ENCODE measurements at regions not wholly inside any gene's neighbourhood (a gene's known extent, or its start where the extent isn't known, plus 50 kb on each side); places are given as distances from the start of the nearest gene placed in this dataset.
A peak's percentile ranks its signal among the peaks of the same experiment; 100 is the strongest.
"Not testable (repeated sequence)": the region's sequence is repeated elsewhere in the genome, so short reads cannot be mapped to it uniquely, and the experiment has no call there.

DNA sequence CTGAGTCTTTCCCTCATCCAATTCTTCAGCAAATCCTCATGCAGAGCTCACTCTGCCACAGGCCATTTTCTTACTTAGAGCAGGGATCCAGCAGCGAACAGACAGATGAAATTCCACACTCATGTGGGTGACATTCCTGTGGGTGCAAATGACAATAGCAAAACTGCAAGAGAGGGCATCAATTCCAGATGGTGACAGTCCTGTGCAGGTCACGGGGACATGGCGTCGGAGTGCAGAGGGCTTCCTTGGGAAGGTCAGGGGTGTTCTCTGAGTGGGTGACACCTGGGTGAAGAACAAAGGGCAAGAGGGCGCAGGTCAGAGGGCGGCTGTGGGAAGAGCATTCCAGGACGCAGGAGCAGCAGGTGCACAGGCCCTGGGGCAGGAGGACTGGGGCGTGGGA lies 500.0 kb downstream of the PREX1 start:
- ATAC-seq; intact Hi-C loops (cut with DNase I): not testable (repeated sequence)

DNA sequence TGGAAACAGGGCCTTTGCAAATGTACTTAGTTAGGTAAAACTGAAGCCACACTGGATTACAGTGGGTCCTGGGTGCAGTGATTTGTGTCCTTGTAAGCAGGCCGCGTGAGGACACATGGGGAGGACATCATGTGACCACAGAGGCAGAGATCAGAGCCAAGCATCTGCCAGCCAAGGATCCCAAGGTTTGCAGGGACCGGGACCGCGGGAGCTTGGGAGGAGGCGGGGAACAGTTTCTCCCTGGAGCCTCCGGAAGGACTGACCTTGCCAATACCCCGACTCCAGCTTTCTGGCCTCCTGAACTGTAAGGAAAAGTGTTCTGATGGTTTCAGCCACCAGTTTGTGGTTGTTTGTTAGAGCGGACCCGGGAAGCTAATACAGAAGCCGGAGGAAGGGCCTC lies 500.9 kb downstream of the PREX1 start:
- intact Hi-C loops (cut with DNase I), result no loop called here
- DNase-seq (no peak), ATAC-seq (peak; percentile 47 to 78)

More for the DNA sequence above, 500.0 kb downstream of the PREX1 start:
- DNase-seq, result not testable (repeated sequence)

DNA sequence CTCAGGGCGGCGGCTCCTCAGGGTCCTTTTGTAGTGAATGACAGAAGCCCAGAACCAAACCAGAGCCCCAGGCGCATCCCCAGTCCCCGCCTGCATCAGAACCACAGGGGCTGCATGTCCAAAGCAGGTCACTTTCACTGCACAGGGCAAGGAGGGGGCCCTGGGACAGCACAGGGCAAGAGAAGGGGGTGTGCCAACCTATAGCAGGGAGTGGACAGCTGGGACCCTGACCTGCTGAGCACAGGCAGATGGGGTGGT lies 501.4 kb downstream of the PREX1 start:
- ATAC-seq, result no peak
- intact Hi-C loops (cut with DNase I), result no loop called here
- no peak for DNase-seq

GRCh38 chr20:48325656-48326433 lies 502.0 kb downstream of the PREX1 start:
- intact Hi-C loops (cut with DNase I), result no loop called here
- ATAC-seq (no peak), DNase-seq (no peak)

DNA sequence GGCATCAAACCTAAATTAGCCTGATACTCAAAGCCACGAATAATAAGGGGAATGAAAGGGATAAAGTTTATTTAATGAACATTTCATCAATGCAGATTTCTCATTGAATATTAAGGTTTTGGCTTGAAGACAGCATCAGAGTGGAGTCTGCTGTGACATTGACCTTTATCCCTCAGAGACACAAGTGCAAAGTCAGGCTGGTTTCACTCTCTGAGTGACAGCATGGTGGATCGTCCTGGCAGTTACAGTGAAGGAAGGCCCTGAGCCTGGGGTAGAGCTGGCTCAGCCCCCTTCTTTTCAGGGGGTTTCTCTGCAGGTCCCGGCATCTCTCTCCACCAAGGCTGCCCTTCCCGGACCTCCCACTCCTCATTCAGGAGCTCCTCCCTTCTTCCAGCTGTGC lies 503.1 kb downstream of the PREX1 start:
- ATAC-seq, result no peak
- intact Hi-C loops (cut with DNase I), result no loop called here

GRCh38 chr20:48321271-48321670 lies 506.5 kb downstream of the PREX1 start:
- intact Hi-C loops (cut with DNase I), result no loop called here
- ATAC-seq, result no peak
- DNase-seq, result no peak

More for the DNA sequence above, 503.1 kb downstream of the PREX1 start:
- DNase-seq, result no peak

GRCh38 chr20:48319943-48320584 lies 507.7 kb downstream of the PREX1 start:
- DNase-seq (no peak), ATAC-seq (no peak)
- intact Hi-C loops (cut with DNase I), result no loop called here

- DNase-seq (no peak), ATAC-seq (no peak)
- intact Hi-C loops (cut with DNase I), result no loop called here
Measured at GRCh38 chr20:48317578-48317977, 510.2 kb downstream of the PREX1 start.

- ATAC-seq, result no peak
- intact Hi-C loops (cut with DNase I), result no loop called here
- no peak for DNase-seq
Measured at GRCh38 chr20:48314925-48315592, 512.7 kb downstream of the PREX1 start.

DNA sequence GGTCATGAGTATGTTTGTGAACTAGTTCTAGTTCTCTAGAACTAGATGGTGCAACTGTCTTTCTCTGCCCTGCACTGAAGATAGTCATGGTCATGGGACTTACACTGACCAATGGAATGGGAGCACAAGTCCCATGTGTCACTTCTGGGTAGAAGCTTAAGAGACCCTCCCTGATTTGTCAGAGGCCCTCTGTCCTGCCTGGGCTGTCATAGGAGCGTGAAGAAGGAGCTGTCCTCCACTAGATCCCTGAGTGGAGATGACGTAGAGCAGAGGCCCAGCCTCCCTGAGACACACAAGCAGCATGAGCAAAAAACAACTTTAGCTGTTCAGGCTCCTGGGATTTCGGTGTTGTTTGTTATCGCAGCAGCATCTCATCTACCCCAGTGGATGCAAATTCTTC lies 514.5 kb downstream of the PREX1 start:
- no peak for ATAC-seq
- no peak for DNase-seq
- intact Hi-C loops (cut with DNase I), result no loop called here

GRCh38 chr20:48311956-48312355 lies 515.8 kb downstream of the PREX1 start:
- ATAC-seq (no peak), DNase-seq (no peak)
- intact Hi-C loops (cut with DNase I), result no loop called here

GRCh38 chr20:48310305-48310704 lies 517.5 kb downstream of the PREX1 start:
- DNase-seq (no peak), ATAC-seq (no peak)
- intact Hi-C loops (cut with DNase I), result no loop called here

GRCh38 chr20:48309293-48309692 lies 518.5 kb downstream of the PREX1 start:
- DNase-seq (no peak), ATAC-seq (no peak)
- intact Hi-C loops (cut with DNase I), result no loop called here

DNA sequence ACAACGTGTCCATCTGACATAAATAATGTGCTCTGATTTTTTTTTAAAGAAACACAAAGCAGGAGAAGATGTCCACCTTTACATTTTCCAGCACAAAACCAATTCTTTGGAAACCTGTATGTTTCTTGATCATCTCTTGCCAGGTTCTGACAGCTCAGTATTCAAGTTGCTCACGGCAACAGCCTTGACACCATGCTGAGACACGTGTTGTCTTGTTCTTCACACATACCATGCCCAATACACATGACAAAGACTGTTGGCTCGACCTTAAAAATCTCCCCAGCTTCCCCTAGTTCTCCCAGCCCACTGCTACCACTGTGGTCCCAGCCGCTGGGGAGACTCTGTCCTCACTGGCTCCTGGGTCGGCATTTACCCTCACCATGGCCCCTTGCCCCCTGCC lies 518.9 kb downstream of the PREX1 start:
- intact Hi-C loops (cut with DNase I), result no loop called here
- DNase-seq (no peak), ATAC-seq (no peak)

DNA sequence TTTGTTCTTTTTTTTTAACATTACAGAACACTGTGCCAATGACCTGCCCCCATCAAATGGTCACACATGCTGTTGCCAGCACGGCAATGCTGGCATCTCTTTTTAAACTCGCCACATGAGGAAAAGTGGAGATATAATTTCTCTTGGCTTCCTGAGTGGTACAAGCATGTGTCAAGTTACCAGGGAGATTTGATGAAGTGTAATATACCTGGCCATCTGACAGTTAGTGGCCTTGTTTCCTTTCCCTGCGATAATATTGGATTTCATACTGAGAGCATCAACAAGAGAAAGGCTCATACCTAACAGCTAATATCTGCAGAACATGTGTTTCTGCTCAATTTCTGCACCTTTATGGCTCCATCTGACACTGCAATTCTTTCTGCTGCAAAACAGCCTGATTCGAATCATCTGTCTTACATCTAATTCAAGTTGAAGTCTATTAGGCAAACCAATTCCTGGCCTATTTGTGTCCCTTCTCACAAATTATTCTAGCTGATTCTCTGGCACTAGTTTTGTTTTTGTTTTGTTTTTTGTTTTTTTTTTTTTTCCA lies 519.5 kb downstream of the PREX1 start:
- DNase-seq, result no peak
- no peak for ATAC-seq
- intact Hi-C loops (cut with DNase I), result no loop called here

DNA sequence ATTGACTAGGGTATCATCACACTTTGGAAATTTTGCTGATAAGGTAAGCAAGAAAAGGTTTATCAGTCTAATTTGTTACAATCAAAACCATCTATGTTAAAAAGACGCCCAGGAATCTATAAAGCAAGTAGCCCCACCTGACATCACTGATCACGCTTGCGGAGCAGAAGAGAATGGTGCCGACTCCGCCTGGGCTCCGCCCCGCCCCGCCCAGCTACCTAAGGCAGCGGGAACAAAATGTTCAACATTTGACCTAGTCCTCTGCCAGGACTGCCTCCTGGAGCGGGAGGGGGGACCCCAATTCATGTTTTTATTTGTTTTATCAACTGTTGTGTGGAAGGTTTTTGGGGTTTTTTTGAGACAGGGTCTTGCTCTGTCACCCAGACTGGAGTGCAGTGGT lies 520.5 kb downstream of the PREX1 start:
- no peak for DNase-seq

DNA sequence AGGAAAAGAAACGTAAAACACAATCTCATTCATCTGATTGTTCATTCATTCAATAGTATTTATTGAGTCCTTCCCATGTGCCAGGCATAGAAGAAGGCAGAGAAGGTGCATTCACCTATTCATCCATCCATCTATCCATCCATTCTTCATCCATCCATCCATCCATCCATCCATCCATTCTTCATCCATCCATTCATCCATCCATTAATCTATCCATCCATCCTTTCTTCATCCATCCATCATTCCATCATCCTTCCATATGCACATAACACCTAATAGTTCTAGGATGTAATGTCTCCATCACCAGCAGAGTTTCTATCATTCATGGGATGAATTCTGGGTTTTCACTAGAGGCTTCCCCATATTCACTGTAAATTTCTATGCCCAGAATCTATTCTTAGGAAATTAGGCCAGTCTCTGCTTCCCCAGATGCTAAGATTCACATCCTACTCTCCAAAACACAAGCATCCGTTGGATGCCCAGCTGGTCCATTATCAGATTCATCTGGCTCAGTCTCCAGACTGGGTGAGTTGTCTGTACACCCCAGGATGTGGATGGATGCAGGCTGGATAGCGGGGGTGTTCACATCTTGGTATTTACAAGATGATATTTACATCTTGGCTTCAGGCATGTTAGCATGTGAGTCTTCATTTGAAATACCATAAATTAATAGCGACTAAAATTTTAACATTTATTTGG lies 517.7 kb upstream of the SULF2 start:
- intact Hi-C loops (cut with DNase I), result no loop called here
- no peak for DNase-seq
- ATAC-seq, result no peak

More for the DNA sequence above, 520.5 kb downstream of the PREX1 start:
- no peak for ATAC-seq
- intact Hi-C loops (cut with DNase I), result no loop called here

- DNase-seq, result no peak
- ATAC-seq, result no peak
- intact Hi-C loops (cut with DNase I), result no loop called here
Measured at GRCh38 chr20:48302149-48302548, 516.9 kb upstream of the SULF2 start.

- ATAC-seq (no peak), DNase-seq (no peak)
- intact Hi-C loops (cut with DNase I), result no loop called here
Measured at GRCh38 chr20:48301189-48301588, 515.9 kb upstream of the SULF2 start.

- DNase-seq (no peak), ATAC-seq (no peak)
- intact Hi-C loops (cut with DNase I), result no loop called here
Measured at GRCh38 chr20:48300529-48300928, 515.2 kb upstream of the SULF2 start.

Data from left cardiac atrium (tissue), 4 donors.